ENCODE measurements at regions not wholly inside any gene's neighbourhood (a gene's known extent, or its start where the extent isn't known, plus 50 kb on each side); places are given as distances from the start of the nearest gene placed in this dataset.
"Not testable (repeated sequence)": the region's sequence is repeated elsewhere in the genome, so short reads cannot be mapped to it uniquely, and the experiment has no call there.

DNA sequence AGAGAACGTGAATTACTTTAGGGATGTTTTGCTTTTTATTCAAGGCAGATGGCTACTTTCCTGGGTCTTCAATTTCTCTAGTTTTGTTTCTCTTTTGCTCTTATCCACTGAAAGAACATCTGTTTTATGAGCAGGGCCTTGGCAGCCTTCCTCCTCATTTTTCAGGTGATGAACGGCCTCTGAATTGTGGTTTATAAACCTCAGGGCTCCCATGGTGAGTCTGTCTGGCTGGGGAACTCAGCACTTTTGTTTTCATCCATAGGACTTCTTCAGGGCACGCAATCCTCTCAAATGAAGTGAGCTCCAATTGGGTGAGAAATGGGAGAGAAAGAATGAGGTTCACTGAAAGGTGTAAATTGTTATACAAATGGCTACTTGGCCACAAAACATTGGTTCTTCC, 186.4 kb upstream of the ERCC4 start:
- H3K27me3 ChIP-seq (ENCODE audit: insufficient read depth, low read length, poor library complexity) = peaks cover 14% of the 10 kb centered on the region
- DNase-seq (no peak), ATAC-seq (ENCODE audit: insufficient read depth, low read depth) (no peak)
- no peak for TF ChIP-seq EZH2 (IDR thresholded peaks at IDR 0.05; ENCODE audit: borderline replicate concordance, low read depth, low read length, severe bottlenecking)
- TF ChIP-seq CTCF (IDR thresholded peaks at IDR 0.05; ENCODE audit: borderline replicate concordance, extremely low read depth, low read length, poor library complexity, severe bottlenecking) = no peak
- no peak overlapping the region for H3K9ac ChIP-seq (ENCODE audit: low read depth, low read length)
- H4K20me1 ChIP-seq (ENCODE audit: insufficient read depth, low read length) = no peaks in the 10 kb centered on the region
- H3K4me3 ChIP-seq (ENCODE audit: low read depth in 1 of 2, low read length in 2 of 2) = no peak overlapping the region
- H3K4me2 ChIP-seq (ENCODE audit: insufficient read depth, low read length) = no peak overlapping the region
- no peaks in the 10 kb centered on the region for H3K4me1 ChIP-seq (ENCODE audit: insufficient read depth, low read length)
- no peaks in the 10 kb centered on the region for H3K36me3 ChIP-seq (ENCODE audit: insufficient read depth, low read length)
- peaks cover 1% of the 10 kb centered on the region for H3K9me3 ChIP-seq (ENCODE audit: insufficient read depth, low read length, severe bottlenecking)
- no peak overlapping the region for H2AFZ ChIP-seq (ENCODE audit: low read depth, low read length)
- no peaks in the 10 kb centered on the region for H3K79me2 ChIP-seq (ENCODE audit: insufficient read depth, low read length)
- H3K27ac ChIP-seq (ENCODE audit: low read length) = no peak overlapping the region

DNA sequence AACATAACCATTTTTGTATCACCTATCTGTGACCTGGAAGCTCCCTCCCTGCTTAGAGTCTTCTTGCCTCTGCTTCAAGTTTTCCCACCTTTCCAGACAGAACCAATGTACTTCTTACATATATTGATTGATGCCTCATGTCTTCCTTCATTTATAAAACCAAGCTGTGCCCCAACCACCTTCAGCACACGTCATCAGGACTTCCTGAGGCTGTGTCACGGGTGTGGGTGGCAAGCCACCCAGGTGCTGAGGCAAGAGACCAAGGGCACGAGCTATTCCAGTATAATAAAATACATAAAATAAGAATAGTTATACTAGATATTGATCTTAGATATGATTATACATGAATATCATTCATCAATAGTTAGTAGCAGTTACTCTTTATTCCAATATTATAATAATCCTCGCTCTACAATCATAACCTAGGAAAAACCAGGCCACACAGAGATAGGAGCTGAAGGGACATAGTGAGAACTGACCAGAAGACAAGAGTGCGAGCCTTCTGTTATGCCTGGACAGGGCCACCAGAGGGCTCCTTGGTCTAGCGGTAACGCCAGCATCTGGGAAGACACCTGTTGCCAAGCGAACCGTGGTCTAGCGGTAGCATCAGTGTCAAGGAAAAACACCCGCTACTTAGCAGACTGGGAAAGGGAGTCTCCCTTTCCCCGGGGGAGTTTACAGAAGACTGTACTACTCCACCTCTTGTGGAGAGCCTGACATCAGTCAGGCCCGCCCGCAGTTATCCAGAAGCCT, 180.2 kb upstream of the ERCC4 start:
- not testable (repeated sequence) for H3K4me1 ChIP-seq (ENCODE audit: insufficient read depth, low read length); H4K20me1 ChIP-seq (ENCODE audit: insufficient read depth, low read length); H3K36me3 ChIP-seq (ENCODE audit: insufficient read depth, low read length); H3K27ac ChIP-seq (ENCODE audit: low read length); H3K9me3 ChIP-seq (ENCODE audit: insufficient read depth, low read length, severe bottlenecking); H3K9ac ChIP-seq (ENCODE audit: low read depth, low read length); H3K4me3 ChIP-seq (ENCODE audit: low read depth in 1 of 2, low read length in 2 of 2); DNase-seq; H3K4me2 ChIP-seq (ENCODE audit: insufficient read depth, low read length); H3K79me2 ChIP-seq (ENCODE audit: insufficient read depth, low read length); H3K27me3 ChIP-seq (ENCODE audit: insufficient read depth, low read length, poor library complexity); ATAC-seq (ENCODE audit: insufficient read depth, low read depth); H2AFZ ChIP-seq (ENCODE audit: low read depth, low read length)

- Histone ChIP-seq H2AFZ (ENCODE audit: low read depth, low read length) (no peak overlapping the region), H3K4me3 (ENCODE audit: low read depth in 1 of 2, low read length in 2 of 2) (no peak overlapping the region), H3K4me1 (ENCODE audit: insufficient read depth, low read length) (no peaks in the 10 kb centered on the region), H3K36me3 (ENCODE audit: insufficient read depth, low read length) (no peaks in the 10 kb centered on the region), H3K4me2 (ENCODE audit: insufficient read depth, low read length) (no peak overlapping the region), H3K9me3 (ENCODE audit: insufficient read depth, low read length, severe bottlenecking) (no peaks in the 10 kb centered on the region), H3K27ac (ENCODE audit: low read length) (no peak overlapping the region), H3K27me3 (ENCODE audit: insufficient read depth, low read length, poor library complexity) (no peaks in the 10 kb centered on the region), H3K79me2 (ENCODE audit: insufficient read depth, low read length) (no peaks in the 10 kb centered on the region), H4K20me1 (ENCODE audit: insufficient read depth, low read length) (no peaks in the 10 kb centered on the region), H3K9ac (ENCODE audit: low read depth, low read length) (no peak overlapping the region)
- TF ChIP-seq EZH2 (IDR thresholded peaks at IDR 0.05; ENCODE audit: borderline replicate concordance, low read depth, low read length, severe bottlenecking) = no peak
- TF ChIP-seq CTCF (IDR thresholded peaks at IDR 0.05; ENCODE audit: borderline replicate concordance, extremely low read depth, low read length, poor library complexity, severe bottlenecking) = no peak
- DNase-seq (no peak), ATAC-seq (ENCODE audit: insufficient read depth, low read depth) (no peak)
These were observed 177.0 kb upstream of the ERCC4 start for GRCh38 chr16:13742928-13743327.

DNA sequence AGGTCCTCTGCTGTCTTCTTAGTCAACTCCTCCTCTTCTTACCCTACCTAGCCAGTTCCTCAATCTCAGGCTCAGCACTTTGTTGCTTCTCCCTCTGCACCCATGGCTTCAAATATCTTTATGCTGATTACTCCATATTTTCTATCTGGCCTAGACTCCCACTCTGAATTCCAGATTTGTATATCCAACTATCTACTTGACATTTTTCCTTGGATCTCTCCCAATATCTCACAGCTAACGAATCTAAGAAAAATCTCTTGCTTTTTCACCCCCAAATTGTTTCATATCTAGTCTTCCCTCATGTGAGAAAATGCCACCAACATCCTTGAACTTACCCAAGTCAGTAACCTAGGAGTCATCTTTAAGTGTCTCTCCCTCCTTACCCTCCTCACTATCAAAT, 176.4 kb upstream of the ERCC4 start:
- no peak overlapping the region for H2AFZ ChIP-seq (ENCODE audit: low read depth, low read length)
- no peak overlapping the region for H3K9ac ChIP-seq (ENCODE audit: low read depth, low read length)
- H3K9me3 ChIP-seq (ENCODE audit: insufficient read depth, low read length, severe bottlenecking) = no peaks in the 10 kb centered on the region
- no peaks in the 10 kb centered on the region for H3K27me3 ChIP-seq (ENCODE audit: insufficient read depth, low read length, poor library complexity)
- H4K20me1 ChIP-seq (ENCODE audit: insufficient read depth, low read length) = no peaks in the 10 kb centered on the region
- DNase-seq (no peak), ATAC-seq (ENCODE audit: insufficient read depth, low read depth) (no peak)
- no peaks in the 10 kb centered on the region for H3K36me3 ChIP-seq (ENCODE audit: insufficient read depth, low read length)
- no peaks in the 10 kb centered on the region for H3K79me2 ChIP-seq (ENCODE audit: insufficient read depth, low read length)
- no peak overlapping the region for H3K4me3 ChIP-seq (ENCODE audit: low read depth in 1 of 2, low read length in 2 of 2)
- H3K27ac ChIP-seq (ENCODE audit: low read length) = no peak overlapping the region
- TF ChIP-seq EZH2 (IDR thresholded peaks at IDR 0.05; ENCODE audit: borderline replicate concordance, low read depth, low read length, severe bottlenecking) (no peak), CTCF (IDR thresholded peaks at IDR 0.05; ENCODE audit: borderline replicate concordance, extremely low read depth, low read length, poor library complexity, severe bottlenecking) (no peak)
- no peaks in the 10 kb centered on the region for H3K4me1 ChIP-seq (ENCODE audit: insufficient read depth, low read length)
- no peak overlapping the region for H3K4me2 ChIP-seq (ENCODE audit: insufficient read depth, low read length)
